GM12864 (cell line): ENCODE measurements at regions not wholly inside any gene's neighbourhood (a gene's known extent, or its start where the extent isn't known, plus 50 kb on each side); places are given as distances from the start of the nearest gene placed in this dataset.

Source experiments
- DNase-seq: peaks from one replicate; pipeline ENCODE4 v3.0.0-alpha.2; 2011; ENCODE audit warnings: low read depth
- H3K4me3 ChIP-seq: 2 replicates; pipeline ENCODE4 v1.5.1; 2011; ENCODE audit warnings: mild to moderate bottlenecking, low read depth, low read length, control low read depth
- CTCF ChIP-seq: IDR thresholded peaks from 2 replicates; pipeline ENCODE4 v1.5.1; 2011; ENCODE audit warnings: low read depth, mild to moderate bottlenecking, moderate library complexity, low read length, control low read depth, inconsistent platforms; ENCODE audit errors: missing control alignments

- TF ChIP-seq CTCF, result no peak
- DNase-seq, result no peak
- H3K4me3 ChIP-seq, result no peak overlapping the region
Measured at GRCh38 chr17:10936931-10937330, 99.0 kb upstream of the PIRT start.

GRCh38 chr17:10932938-10933337, 95.1 kb upstream of the PIRT start:
- DNase-seq, result no peak
- H3K4me3 ChIP-seq, result no peak overlapping the region
- TF ChIP-seq CTCF, result no peak

- no peak for DNase-seq
- no peak for TF ChIP-seq CTCF
- H3K4me3 ChIP-seq, result no peak overlapping the region
Measured at GRCh38 chr17:10931133-10931532, 93.2 kb upstream of the PIRT start.

GRCh38 chr17:10927712-10928111, 89.8 kb upstream of the PIRT start:
- H3K4me3 ChIP-seq, result no peak overlapping the region
- DNase-seq, result no peak
- no peak for TF ChIP-seq CTCF

GRCh38 chr17:10920558-10921108, 82.7 kb upstream of the PIRT start:
- TF ChIP-seq CTCF, result no peak
- H3K4me3 ChIP-seq, result no peak overlapping the region
- DNase-seq, result no peak

GRCh38 chr17:10907370-10907769, 69.5 kb upstream of the PIRT start:
- no peak for TF ChIP-seq CTCF
- H3K4me3 ChIP-seq, result no peak overlapping the region
- no peak for DNase-seq

- no peak overlapping the region for H3K4me3 ChIP-seq
- TF ChIP-seq CTCF, result no peak
- no peak for DNase-seq
Measured at GRCh38 chr17:10899281-10899680, 61.4 kb upstream of the PIRT start.
